Activated naive CD8-positive, alpha-beta T cell treated with anti-CD3 and anti-CD28 coated beads for 36 hours (primary cell): ENCODE measurements at regions not wholly inside any gene's neighbourhood (a gene's known extent, or its start where the extent isn't known, plus 50 kb on each side); places are given as distances from the start of the nearest gene placed in this dataset.

Source experiments
- DNase-seq: peaks from one replicate; pipeline ENCODE4 v3.0.0; 2021
- H3K27ac Mint-ChIP-seq: one replicate; pipeline ENCODE4 v1.8.0; 2022; ENCODE audit warnings: mild to moderate bottlenecking, moderate library complexity, mixed read lengths
- H3K27me3 Mint-ChIP-seq: one replicate; pipeline ENCODE4 v1.8.0; 2022; ENCODE audit warnings: mild to moderate bottlenecking, mixed read lengths
- H3K36me3 Mint-ChIP-seq: one replicate; pipeline ENCODE4 v1.8.0; 2021; ENCODE audit warnings: mild to moderate bottlenecking, mixed read lengths
- H3K4me1 Mint-ChIP-seq: one replicate; pipeline ENCODE4 v1.8.0; 2021; ENCODE audit warnings: mixed read lengths
- H3K4me3 Mint-ChIP-seq: one replicate; pipeline ENCODE4 v1.8.0; 2022; ENCODE audit warnings: mild to moderate bottlenecking, moderate library complexity, mixed read lengths
- H3K9me3 Mint-ChIP-seq: one replicate; pipeline ENCODE4 v1.8.0; 2022; ENCODE audit warnings: mixed read lengths

- H3K4me1 Mint-ChIP-seq: no peaks in the 10 kb centered on the region
- no peaks in the 10 kb centered on the region for H3K27me3 Mint-ChIP-seq
These were observed 71.5 kb upstream of the GPC1 start for GRCh38 chr2:240363746-240364581.

GRCh38 chr2:240364582-240364960, 70.9 kb upstream of the GPC1 start:
- Mint-ChIP-seq H3K27me3 (no peaks in the 10 kb centered on the region), H3K4me3 (no peak overlapping the region), H3K27ac (no peak overlapping the region), H3K4me1 (no peaks in the 10 kb centered on the region), H3K9me3 (peaks cover 11% of the 10 kb centered on the region), H3K36me3 (peaks cover 1% of the 10 kb centered on the region)
- DNase-seq: no peak

More at GRCh38 chr2:240363746-240364581, 71.5 kb upstream of the GPC1 start:
- DNase-seq: no peak
- Mint-ChIP-seq H3K27ac (no peak overlapping the region), H3K9me3 (peaks cover 11% of the 10 kb centered on the region), H3K36me3 (peaks cover 1% of the 10 kb centered on the region), H3K4me3 (no peak overlapping the region)

GRCh38 chr2:240364961-240365775, 70.3 kb upstream of the GPC1 start:
- Mint-ChIP-seq H3K36me3 (peaks cover 1% of the 10 kb centered on the region), H3K27me3 (no peaks in the 10 kb centered on the region), H3K4me3 (no peak overlapping the region), H3K4me1 (no peaks in the 10 kb centered on the region), H3K27ac (no peak overlapping the region), H3K9me3 (peaks cover 10% of the 10 kb centered on the region)
- DNase-seq: no peak

GRCh38 chr2:240365971-240366471, 69.4 kb upstream of the GPC1 start:
- Mint-ChIP-seq H3K4me3 (no peak overlapping the region), H3K9me3 (peaks cover 2% of the 10 kb centered on the region), H3K4me1 (no peaks in the 10 kb centered on the region), H3K27me3 (no peaks in the 10 kb centered on the region), H3K36me3 (no peaks in the 10 kb centered on the region), H3K27ac (no peak overlapping the region)
- DNase-seq: no peak

GRCh38 chr2:240366901-240367300, 68.6 kb upstream of the GPC1 start:
- DNase-seq: no peak
- H3K36me3 Mint-ChIP-seq: no peaks in the 10 kb centered on the region
- no peaks in the 10 kb centered on the region for H3K27me3 Mint-ChIP-seq
- H3K27ac Mint-ChIP-seq: no peak overlapping the region
- no peak overlapping the region for H3K4me3 Mint-ChIP-seq
- H3K9me3 Mint-ChIP-seq: no peaks in the 10 kb centered on the region
- H3K4me1 Mint-ChIP-seq: no peaks in the 10 kb centered on the region

GRCh38 chr2:240367721-240368120, 67.7 kb upstream of the GPC1 start:
- H3K27me3 Mint-ChIP-seq: no peaks in the 10 kb centered on the region
- DNase-seq: no peak
- H3K4me1 Mint-ChIP-seq: no peaks in the 10 kb centered on the region
- H3K9me3 Mint-ChIP-seq: no peaks in the 10 kb centered on the region
- no peak overlapping the region for H3K27ac Mint-ChIP-seq
- H3K4me3 Mint-ChIP-seq: no peak overlapping the region
- H3K36me3 Mint-ChIP-seq: no peaks in the 10 kb centered on the region

- H3K27me3 Mint-ChIP-seq: no peaks in the 10 kb centered on the region
- no peak overlapping the region for H3K27ac Mint-ChIP-seq
- H3K4me3 Mint-ChIP-seq: no peak overlapping the region
- H3K9me3 Mint-ChIP-seq: no peaks in the 10 kb centered on the region
- DNase-seq: no peak
- no peaks in the 10 kb centered on the region for H3K4me1 Mint-ChIP-seq
- no peaks in the 10 kb centered on the region for H3K36me3 Mint-ChIP-seq
These were observed 66.6 kb upstream of the GPC1 start for GRCh38 chr2:240368781-240369331.

GRCh38 chr2:240369335-240369734, 66.1 kb upstream of the GPC1 start:
- no peak for DNase-seq
- Mint-ChIP-seq H3K36me3 (no peaks in the 10 kb centered on the region), H3K4me3 (no peak overlapping the region), H3K9me3 (no peaks in the 10 kb centered on the region), H3K27ac (no peak overlapping the region), H3K4me1 (no peaks in the 10 kb centered on the region), H3K27me3 (no peaks in the 10 kb centered on the region)

GRCh38 chr2:240369801-240370585, 65.5 kb upstream of the GPC1 start:
- H3K27ac Mint-ChIP-seq: no peak overlapping the region
- DNase-seq: no peak
- H3K4me3 Mint-ChIP-seq: no peak overlapping the region
- no peaks in the 10 kb centered on the region for H3K36me3 Mint-ChIP-seq
- no peaks in the 10 kb centered on the region for H3K4me1 Mint-ChIP-seq
- H3K9me3 Mint-ChIP-seq: no peaks in the 10 kb centered on the region
- no peaks in the 10 kb centered on the region for H3K27me3 Mint-ChIP-seq

- no peaks in the 10 kb centered on the region for H3K27me3 Mint-ChIP-seq
- no peaks in the 10 kb centered on the region for H3K4me1 Mint-ChIP-seq
- DNase-seq: no peak
- no peaks in the 10 kb centered on the region for H3K9me3 Mint-ChIP-seq
- no peak overlapping the region for H3K4me3 Mint-ChIP-seq
- no peak overlapping the region for H3K27ac Mint-ChIP-seq
- no peaks in the 10 kb centered on the region for H3K36me3 Mint-ChIP-seq
These were observed 64.1 kb upstream of the GPC1 start for GRCh38 chr2:240371129-240372000.

- DNase-seq: no peak
- H3K27me3 Mint-ChIP-seq: no peaks in the 10 kb centered on the region
- no peak overlapping the region for H3K4me3 Mint-ChIP-seq
- no peak overlapping the region for H3K27ac Mint-ChIP-seq
- H3K4me1 Mint-ChIP-seq: no peaks in the 10 kb centered on the region
- H3K9me3 Mint-ChIP-seq: no peaks in the 10 kb centered on the region
- H3K36me3 Mint-ChIP-seq: no peaks in the 10 kb centered on the region
These were observed 63.4 kb upstream of the GPC1 start for GRCh38 chr2:240372101-240372500.

- Mint-ChIP-seq H3K27ac (no peak overlapping the region), H3K4me3 (no peak overlapping the region), H3K9me3 (no peaks in the 10 kb centered on the region), H3K4me1 (no peaks in the 10 kb centered on the region), H3K36me3 (no peaks in the 10 kb centered on the region), H3K27me3 (no peaks in the 10 kb centered on the region)
- DNase-seq: no peak
These were observed 62.1 kb upstream of the GPC1 start for GRCh38 chr2:240373289-240373885.

- H3K4me1 Mint-ChIP-seq: no peaks in the 10 kb centered on the region
- no peak for DNase-seq
- no peak overlapping the region for H3K4me3 Mint-ChIP-seq
- no peaks in the 10 kb centered on the region for H3K36me3 Mint-ChIP-seq
- no peaks in the 10 kb centered on the region for H3K9me3 Mint-ChIP-seq
- no peak overlapping the region for H3K27ac Mint-ChIP-seq
- H3K27me3 Mint-ChIP-seq: no peaks in the 10 kb centered on the region
These were observed 61.2 kb upstream of the GPC1 start for GRCh38 chr2:240374085-240374907.
